NCI-H187 (cell line): ENCODE measurements at regions not wholly inside any gene's neighbourhood (a gene's known extent, or its start where the extent isn't known, plus 50 kb on each side); places are given as distances from the start of the nearest gene placed in this dataset.

Experiments used
- DNase-seq, 2 experiments: peaks; one replicate each; lab custom pipeline; 2025; lab: John Stamatoyannopoulos, UW

DNA sequence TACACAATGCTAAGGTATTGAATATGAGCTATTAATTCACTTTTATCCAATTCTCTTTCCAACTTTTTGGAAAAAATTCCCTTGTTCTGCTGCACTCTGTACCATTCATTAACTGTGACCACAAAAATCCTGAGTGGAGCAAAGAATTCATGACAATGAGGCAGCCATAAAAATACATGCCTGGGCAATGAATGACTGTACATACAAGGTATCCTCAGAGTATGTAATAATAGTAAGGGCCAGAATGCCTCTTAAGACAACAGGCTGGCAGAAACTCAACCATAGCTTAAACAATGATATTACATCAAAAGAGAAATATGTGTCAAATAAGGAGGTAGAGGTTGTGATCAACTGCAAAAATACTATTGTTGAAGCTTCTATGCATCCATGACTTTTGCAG lies 74.7 kb upstream of the CA10 start:
- no peak for DNase-seq

DNA sequence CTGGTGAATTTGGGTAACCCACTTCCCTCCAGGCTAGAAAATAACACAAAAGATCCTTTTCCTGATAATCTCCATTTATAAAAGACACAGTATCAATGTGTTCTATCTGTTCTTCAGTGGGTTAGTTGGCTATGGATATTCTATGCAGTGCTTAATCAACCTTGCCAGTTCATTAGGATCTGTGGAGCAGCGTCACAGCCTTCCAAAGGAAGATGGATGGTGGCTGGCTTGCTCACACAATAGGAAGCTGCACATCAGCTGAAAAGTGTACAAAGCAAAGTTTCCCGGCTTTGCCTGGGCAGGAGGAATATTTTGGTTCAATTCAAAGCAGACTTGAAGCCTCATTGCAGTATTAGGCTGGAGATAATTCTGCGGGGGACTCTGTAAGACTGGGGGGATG lies 70.3 kb upstream of the CA10 start:
- no peak for DNase-seq

DNA sequence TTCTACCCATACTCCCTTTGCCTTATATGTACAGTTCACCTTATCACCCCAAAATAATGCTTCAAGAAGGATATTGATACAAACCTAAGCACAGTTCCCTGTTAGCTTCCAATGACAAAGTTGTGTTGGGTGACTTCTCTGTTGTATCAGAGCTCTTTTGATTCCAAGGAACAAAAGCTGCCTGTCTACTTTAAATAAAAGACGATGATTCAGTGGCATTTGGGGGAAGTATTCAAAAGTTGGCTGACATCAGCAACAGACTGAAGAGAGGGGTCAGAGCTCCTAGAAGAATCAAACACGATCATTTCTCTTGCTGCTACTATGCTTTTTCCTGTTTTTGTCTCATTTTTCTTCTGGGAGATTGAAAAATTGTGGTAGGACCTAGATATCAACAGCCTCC lies 69.4 kb upstream of the CA10 start:
- no peak for DNase-seq

DNA sequence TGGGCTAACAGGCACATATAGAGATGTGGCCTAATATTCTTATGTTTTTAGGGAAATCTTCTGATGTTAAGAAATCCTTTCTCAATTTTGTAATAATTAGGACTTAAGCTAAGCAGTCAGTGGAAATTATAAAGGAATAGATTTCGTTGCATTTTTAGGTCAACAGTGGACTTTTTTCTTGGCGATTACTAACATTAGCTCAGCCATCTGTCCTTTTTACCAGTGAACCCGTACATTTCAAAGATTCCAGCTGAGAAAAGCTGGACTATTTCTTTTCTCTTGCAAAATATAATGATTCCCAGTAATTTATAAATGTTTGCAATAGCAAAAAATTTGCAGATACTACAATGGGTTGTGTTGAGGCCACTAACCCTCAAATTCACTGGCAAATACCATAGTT lies 54.9 kb upstream of the CA10 start:
- DNase-seq, result no peak

DNA sequence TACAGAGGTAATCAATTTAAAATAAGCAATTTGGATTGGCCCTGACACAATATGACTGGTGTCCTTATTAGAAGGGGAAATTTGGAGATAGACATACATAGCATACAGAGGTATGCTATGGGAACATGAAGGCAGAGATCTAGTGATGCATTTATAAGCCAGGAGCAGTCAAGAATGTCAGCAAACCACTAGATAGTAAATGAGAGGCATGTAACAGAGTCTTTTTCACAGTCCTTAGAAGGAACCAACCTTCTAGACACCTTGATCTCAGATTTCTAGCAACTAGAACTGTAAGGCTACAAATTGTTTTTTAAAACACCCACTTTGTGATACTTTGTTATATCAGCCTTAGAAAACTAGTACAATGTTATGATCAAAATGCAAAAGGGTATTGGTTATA lies 54.3 kb upstream of the CA10 start:
- DNase-seq, result no peak

DNA sequence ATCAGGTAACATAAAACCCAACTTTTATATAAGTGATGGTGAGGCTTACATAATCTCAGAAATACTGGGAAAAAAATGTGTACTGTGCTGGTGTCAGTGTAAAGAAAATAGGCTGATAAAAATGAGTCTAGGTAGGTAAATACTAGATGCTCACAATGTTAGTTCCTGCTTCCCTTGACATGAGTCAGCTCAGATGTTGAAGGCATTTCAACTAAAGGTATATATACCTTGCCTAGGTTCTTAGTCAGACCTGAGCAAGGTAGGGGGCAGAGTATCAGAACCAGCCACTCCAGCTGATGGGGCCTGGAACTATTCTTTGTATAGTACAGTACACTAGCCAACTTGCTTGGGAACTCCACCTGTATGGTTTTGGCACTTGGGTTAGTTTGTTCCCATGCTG lies 51.0 kb upstream of the CA10 start:
- no peak for DNase-seq
